GM19395 (cell line): ENCODE measurements at regions not wholly inside any gene's neighbourhood (a gene's known extent, or its start where the extent isn't known, plus 50 kb on each side); places are given as distances from the start of the nearest gene placed in this dataset.

ENCODE experiments used
- ATAC-seq: cut with Tn5 transposase; IDR thresholded peaks from one replicate; pipeline ENCODE4 v1.9.1; 2021; ENCODE audit warnings: mild to moderate bottlenecking, moderate library complexity; ENCODE audit not compliant: unreplicated experiment

- ATAC-seq, result no peak
These were observed 77.4 kb upstream of the ALDH1B1 start for GRCh38 chr9:38315085-38315595.

DNA sequence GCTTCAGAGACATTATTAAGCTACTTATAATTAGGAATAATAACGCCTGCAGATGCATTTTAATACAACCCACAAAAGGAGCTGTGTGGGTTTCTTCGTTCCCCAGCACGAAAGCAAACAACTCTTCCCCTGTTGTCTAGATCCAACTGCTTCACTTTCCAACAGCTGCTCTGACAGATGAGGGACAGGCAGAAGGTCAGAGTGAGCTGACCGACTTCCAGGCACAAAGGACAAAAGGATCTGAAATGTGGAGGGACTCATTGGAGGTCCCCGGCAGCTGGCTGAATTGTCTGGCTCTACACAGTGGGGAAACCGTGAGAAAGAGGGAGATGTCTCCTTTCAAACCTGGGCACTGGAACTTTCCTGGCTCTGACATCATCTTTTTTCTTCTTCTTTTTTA is 79.1 kb upstream of the ALDH1B1 start:
- ATAC-seq, result no peak

- ATAC-seq, result no peak
These were observed 80.1 kb upstream of the ALDH1B1 start for GRCh38 chr9:38312406-38312805.

GRCh38 chr9:38311382-38312270 is 80.9 kb upstream of the ALDH1B1 start:
- no peak for ATAC-seq

- no peak for ATAC-seq
These were observed 82.9 kb upstream of the ALDH1B1 start for GRCh38 chr9:38309324-38310195.

DNA sequence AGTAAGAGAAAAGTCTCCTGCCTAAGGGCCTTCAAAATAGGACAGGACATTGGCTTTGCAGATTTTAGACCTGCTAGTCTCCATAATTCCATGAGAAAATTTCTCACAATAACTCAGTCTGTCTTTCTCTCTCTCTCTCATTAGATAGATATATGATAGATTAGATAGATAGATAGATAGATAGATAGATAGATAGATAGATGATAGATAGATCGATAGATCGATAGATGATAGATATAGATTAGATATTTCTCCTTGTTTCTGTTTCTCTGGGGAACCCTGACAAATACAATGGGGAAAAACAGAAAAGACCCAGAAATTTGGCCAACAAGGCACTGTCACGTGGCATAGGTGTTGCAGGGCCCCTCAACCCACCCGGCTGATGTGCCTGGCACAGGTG is 84.4 kb upstream of the ALDH1B1 start:
- no peak for ATAC-seq

DNA sequence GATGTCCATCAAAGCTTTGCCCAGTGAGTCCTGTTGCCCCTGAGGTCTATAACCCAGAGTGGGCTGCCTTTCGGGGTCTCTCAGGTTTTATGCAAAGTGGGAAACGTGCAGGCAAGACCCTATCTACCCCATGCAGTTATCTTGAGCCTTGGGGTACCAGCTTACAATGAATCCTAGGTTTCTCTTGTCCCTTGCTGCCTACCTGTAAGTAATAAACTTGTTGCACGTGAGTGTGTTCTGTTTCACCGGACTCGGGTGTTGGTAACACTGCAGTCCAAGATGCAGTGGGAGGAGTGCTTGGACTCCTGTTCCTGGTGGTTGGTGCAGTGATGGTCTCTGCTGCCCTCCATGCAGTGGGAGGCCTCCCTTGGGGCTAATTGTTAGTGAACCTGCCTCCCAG is 85.6 kb upstream of the ALDH1B1 start:
- no peak for ATAC-seq

DNA sequence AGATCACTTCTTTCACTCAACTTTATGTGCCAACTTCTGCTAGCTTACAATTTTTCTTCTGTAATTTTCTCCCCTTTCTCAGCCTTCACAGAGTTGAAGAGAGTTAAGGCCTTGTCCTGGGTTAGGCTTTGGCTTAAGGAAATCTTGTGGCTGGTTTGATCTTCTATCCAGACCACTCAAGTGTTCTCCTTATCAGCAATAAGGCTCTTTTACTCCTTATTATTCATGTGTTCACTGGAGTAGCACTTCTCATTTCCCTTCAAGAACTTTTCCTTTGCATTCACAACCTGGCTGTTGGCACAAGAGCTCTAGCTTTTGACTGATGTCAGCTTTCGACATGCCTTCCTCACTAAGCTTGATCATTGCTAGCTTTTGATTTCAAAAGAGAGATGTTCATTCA is 86.9 kb upstream of the ALDH1B1 start:
- ATAC-seq, result no peak

- no peak for ATAC-seq
These were observed 91.0 kb upstream of the ALDH1B1 start for GRCh38 chr9:38301376-38302106.

- no peak for ATAC-seq
These were observed 92.6 kb upstream of the ALDH1B1 start for GRCh38 chr9:38299856-38300255.

GRCh38 chr9:38298904-38299303 is 93.6 kb upstream of the ALDH1B1 start:
- no peak for ATAC-seq

DNA sequence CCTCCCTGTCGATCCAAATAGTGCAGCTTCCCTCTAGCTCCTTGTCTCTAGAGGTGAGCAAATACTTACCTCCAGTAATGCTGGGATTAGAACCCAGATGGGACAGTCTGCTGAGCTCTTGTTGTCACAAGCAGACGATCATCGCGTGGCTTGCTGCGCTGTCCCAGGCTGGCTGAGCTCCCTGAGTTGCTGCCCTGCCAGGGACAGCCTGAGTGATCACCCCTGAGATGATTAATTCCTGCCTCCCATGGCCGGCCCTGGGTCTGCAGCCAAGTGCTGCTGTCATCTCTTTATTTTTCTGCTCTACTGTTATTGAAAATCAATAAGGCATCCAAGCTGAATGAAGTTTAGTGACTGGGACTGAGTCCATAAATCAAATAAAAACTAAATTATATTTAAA is 94.0 kb upstream of the ALDH1B1 start:
- no peak for ATAC-seq

DNA sequence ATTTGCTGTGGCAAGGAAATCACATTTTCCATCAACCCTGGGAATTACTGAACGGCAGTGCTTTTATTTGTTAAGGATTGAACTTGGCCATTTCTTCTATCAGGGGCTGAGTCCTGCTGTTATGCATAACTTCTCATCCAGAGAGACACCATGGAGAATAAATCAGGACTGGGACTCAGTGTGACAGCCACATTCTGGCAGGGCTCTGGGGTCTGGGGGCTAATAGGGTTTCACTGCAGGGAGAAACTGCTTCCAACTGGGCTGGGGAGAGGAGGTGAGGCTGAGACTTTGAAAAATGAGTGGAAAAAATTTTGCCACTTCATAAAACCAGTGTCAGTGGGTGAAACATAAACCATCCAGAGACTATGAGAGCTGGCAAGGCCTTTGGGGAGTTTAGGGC is 95.7 kb upstream of the ALDH1B1 start:
- no peak for ATAC-seq

- ATAC-seq, result no peak
These were observed 96.7 kb upstream of the ALDH1B1 start for GRCh38 chr9:38295764-38296163.

DNA sequence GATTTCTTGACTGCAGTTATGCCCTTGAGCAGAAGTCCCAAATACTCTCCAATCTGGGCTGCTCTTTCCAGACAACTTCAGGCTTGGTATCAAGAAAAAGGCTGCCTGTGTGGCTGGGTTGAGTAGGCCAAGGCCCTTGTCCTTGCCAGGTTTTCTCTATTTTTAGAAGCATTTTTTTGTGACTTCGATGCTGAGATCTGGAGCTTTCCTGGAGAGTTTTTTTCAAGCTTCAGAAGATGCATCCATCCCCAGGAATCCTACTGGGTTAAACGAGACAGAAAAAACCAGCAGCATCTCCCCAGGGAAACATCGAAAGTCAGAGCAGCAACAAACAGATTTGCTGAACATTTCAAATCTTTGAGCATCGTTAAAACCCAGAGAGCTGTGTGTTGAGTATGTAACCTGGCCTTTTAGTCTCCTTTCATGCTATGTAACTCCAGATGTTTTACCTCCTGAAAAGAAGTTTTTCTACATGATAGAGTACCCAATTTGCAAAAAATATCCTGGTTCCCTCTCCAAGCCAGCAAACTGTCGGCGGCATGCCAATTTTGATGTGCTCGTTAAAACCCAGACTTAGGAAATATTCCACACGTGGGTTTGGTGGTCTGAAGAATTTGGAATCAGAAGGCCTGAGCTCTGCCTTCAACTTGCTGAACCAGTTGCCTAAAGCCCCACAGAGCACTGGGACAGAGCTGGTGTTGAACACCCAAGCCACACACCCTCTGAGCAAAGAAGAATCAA is 98.1 kb upstream of the ALDH1B1 start:
- no peak for ATAC-seq

DNA sequence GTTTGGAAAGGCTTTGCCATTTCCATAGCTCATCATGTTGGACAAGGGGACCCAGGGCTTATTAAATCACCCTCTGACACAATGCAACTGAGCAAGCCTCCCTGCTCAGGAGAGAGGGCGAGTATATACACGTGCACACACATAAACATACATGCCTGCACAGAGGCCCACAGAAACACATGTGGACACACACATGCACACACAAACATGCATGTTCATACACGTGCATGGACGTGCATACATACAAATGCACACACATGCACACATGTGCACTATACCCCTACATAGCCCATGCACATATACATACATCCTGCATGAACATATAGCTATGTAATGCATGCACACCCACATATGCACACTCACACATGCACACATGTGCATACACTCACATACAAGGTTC is 99.5 kb upstream of the ALDH1B1 start:
- ATAC-seq, result no peak

DNA sequence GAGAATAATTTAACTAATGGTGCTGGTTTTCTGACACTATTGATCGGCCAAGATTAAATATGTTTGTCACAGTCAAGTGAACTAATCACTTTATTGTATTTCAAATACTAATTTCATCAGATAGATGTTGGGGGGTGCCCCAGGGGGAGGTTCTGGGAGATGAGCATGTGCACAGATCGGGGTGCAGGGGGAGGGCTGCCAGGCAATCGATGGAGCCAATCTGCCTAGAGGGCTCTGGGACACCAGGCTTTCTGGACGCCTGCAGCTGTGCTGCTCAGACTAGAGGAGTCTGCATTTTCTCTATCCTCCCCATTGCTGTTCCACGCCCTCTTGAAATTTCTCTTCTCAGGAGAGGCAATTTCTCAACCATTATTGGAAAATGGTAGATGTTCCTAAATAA is 100.0 kb upstream of the ALDH1B1 start:
- ATAC-seq, result no peak

DNA sequence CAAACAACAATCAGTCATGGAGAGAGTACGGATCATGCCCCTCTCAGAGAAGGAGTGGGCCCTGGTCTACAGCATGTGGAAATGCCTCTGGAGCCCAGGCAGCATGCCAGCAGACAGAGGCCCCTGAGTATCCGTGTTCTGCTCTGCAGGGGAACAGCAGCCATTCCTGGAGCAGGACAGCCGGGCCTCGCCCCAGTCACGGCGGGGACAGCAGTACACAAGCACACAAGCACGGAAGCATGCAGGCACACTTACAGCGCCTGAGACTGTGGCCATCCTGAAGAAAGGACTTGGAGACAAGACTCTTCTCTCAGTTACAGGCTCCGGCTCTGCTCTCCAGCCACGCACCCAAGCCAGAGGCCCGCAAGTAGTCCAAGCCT is 102.6 kb upstream of the ALDH1B1 start:
- ATAC-seq, result no peak

DNA sequence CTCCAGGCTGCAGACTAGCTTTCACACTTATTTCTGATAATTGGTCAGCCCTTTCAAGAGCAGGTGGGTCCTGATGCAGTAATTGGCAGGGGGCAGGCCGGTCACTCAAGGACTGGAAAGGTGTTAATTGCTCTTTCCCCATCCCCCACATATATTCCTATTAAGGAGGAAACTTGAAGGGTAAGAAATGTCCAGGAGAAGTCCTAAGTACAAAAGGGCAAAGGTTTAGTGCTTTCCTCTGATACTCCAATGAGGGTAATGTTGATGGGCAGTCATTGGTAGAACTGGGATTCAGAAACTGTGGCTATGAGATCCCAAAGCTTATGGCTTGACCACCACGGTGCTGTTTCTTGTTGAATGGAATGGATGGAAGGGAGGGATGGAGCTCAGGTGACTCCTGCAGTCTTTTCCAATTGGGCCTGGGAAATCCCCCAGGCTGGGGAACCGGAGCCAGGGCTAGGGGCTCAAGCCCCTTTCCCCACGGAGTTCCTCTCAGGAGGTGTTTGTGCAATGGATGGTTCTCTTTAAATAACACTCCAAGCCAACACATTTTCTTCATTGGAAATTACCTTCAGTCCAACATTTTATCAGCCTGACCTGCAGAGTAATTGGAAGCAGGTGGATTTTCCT is 103.2 kb upstream of the ALDH1B1 start:
- no peak for ATAC-seq

DNA sequence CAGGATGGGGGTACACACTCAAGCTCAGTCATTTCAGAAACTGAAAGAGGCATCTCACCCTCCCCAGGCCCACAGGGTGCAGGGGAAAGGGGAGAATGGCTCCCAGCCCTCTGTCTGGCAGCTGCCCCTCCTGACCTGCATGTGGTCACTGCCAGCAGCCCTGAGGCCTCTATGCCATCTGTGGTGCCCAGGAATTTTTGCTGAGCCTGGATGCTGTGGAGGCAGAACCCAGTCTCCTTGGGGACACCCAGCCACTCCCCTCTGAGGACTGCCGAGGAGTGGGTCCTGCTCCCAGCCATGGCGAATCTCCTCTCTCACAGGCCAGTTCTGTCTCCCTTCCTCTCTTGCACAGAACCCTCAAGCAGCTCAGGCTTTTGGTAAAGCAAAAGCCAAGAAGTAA is 104.0 kb upstream of the ALDH1B1 start:
- no peak for ATAC-seq
